ENCODE measurements at regions not wholly inside any gene's neighbourhood (a gene's known extent, or its start where the extent isn't known, plus 50 kb on each side); places are given as distances from the start of the nearest gene placed in this dataset.
A peak's percentile ranks its signal among the peaks of the same experiment; 100 is the strongest.

- ATAC-seq (no peak), DNase-seq (no peak)
- intact Hi-C loops (cut with DNase I): no loop called here
- Histone ChIP-seq H3K27me3 (no peaks in the 10 kb centered on the region), H3K27ac (no peak overlapping the region), H3K36me3 (no peaks in the 10 kb centered on the region), H3K9me3 (no peaks in the 10 kb centered on the region), H3K4me1 (peaks cover 0 to 8% (median 0%) of the 10 kb centered on the region in 9 donors), H3K4me3 (no peak overlapping the region)
- 76 to 78% methylated on average over 4 of the region's 4 CpGs for WGBS, 2 donors
- no peak for TF ChIP-seq CTCF (IDR thresholded peaks at IDR 0.05)
These were observed 332.0 kb downstream of the RPS24 start for GRCh38 chr10:78365694-78366093.

- Histone ChIP-seq H3K4me1 (peaks cover 0 to 9% (median 0%) of the 10 kb centered on the region in 9 donors), H3K36me3 (no peaks in the 10 kb centered on the region), H3K27me3 (no peaks in the 10 kb centered on the region), H3K9me3 (no peaks in the 10 kb centered on the region), H3K27ac (no peak overlapping the region), H3K4me3 (no peak overlapping the region)
- 73 to 74% methylated on average over 15 of the region's 15 CpGs for WGBS, 2 donors
- ATAC-seq: no peak
- no peak for DNase-seq
- intact Hi-C loops (cut with DNase I): no loop called here
- no peak for TF ChIP-seq CTCF (IDR thresholded peaks at IDR 0.05)
These were observed 333.2 kb downstream of the RPS24 start for GRCh38 chr10:78366663-78367411.

GRCh38 chr10:78367751-78368150 is 334.1 kb downstream of the RPS24 start:
- ATAC-seq: peak in 2 of 8 donors; percentile 14 to 23
- intact Hi-C loops (cut with DNase I): no loop called here
- DNase-seq: no peak
- Histone ChIP-seq H3K36me3 (no peaks in the 10 kb centered on the region), H3K27ac (no peak overlapping the region), H3K9me3 (no peaks in the 10 kb centered on the region), H3K27me3 (no peaks in the 10 kb centered on the region), H3K4me1 (peaks cover 0 to 9% (median 0%) of the 10 kb centered on the region in 9 donors), H3K4me3 (no peak overlapping the region)
- TF ChIP-seq CTCF (IDR thresholded peaks at IDR 0.05): no peak
- 25 to 50% methylated on average over 2 of the region's 2 CpGs for WGBS, 2 donors

- no peaks in the 10 kb centered on the region for H3K9me3 ChIP-seq
- intact Hi-C loops (cut with DNase I): no loop called here
- H3K4me1 ChIP-seq: peaks cover 0 to 9% (median 0%) of the 10 kb centered on the region in 9 donors
- DNase-seq (no peak), ATAC-seq (no peak)
- no peaks in the 10 kb centered on the region for H3K36me3 ChIP-seq
- no peak overlapping the region for H3K27ac ChIP-seq
- no peak for TF ChIP-seq CTCF (IDR thresholded peaks at IDR 0.05)
- H3K27me3 ChIP-seq: no peaks in the 10 kb centered on the region
- H3K4me3 ChIP-seq: no peak overlapping the region
- WGBS, 2 donors: 40 to 43% methylated on average over 4 of the region's 4 CpGs
These were observed 337.5 kb downstream of the RPS24 start for GRCh38 chr10:78371136-78371535.
